ENCODE measurements at regions not wholly inside any gene's neighbourhood (a gene's known extent, or its start where the extent isn't known, plus 50 kb on each side); places are given as distances from the start of the nearest gene placed in this dataset.
"Not testable (repeated sequence)": the region's sequence is repeated elsewhere in the genome, so short reads cannot be mapped to it uniquely, and the experiment has no call there.

GRCh38 chrX:95956745-95957144 is 727.9 kb upstream of the DIAPH2 start:
- BruUV-seq (replicated peaks), result no TSS peak
- in situ Hi-C loops (cut with HindIII; ENCODE audit: extremely low pct_ligation_motif_present, low pct_unique_long_range_greater_than_20kb), result no loop called here
- WGBS (ENCODE audit: low lambda C conversion rate), result 4% methylated on average over 1 of the region's 1 CpG

DNA sequence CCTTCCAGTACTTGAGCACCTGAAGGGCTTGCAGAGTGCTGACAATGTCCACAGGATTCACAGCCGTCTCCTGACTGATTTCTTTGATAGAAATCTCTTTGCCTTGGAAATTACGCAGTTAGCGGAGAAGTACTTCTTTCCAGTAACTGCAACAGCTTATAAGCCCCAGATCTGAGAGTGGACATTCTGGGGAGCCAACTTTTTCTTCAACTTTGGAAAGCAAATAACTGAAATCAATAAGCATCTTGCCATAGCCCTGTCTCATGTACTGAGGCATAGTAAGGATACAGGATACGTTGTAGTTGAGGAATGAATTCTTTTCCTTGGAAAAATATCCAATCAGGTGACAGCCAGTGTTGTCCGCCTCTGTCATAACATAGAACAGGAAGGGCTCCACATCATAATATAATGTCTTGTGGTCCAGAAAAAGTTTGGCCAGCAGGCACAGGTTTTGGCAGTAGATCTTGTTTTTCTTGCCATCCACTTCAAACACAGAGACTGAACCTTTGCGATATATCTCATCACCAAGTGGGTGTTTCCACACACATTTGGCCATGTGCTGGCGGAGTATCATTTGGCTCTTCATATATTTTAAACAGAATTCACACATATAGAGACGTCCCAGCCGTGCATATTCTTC is 711.1 kb upstream of the DIAPH2 start:
- CTCF ChIA-PET (ENCODE audit: low intra/inter-chr PET ratio, low total read pairs); in situ Hi-C loops (cut with HindIII; ENCODE audit: extremely low pct_ligation_motif_present, low pct_unique_long_range_greater_than_20kb); BruUV-seq (replicated peaks); DNase-seq (ENCODE audit: low spot score); POLR2A ChIA-PET; H2AFZ ChIP-seq (ENCODE audit: low read length); H3K9ac ChIP-seq (ENCODE audit: insufficient read depth, low read depth, low read length); H4K20me1 ChIP-seq (ENCODE audit: insufficient read depth, low read length); intact Hi-C loops (cut with micrococcal nuclease; ENCODE audit: unreplicated experiment); H3K4me1 ChIP-seq (ENCODE audit: insufficient read depth, low read length); H3K4me2 ChIP-seq (ENCODE audit: low read depth, low read length); H3K27ac ChIP-seq (ENCODE audit: extremely low read length, insufficient read depth, low read length); ATAC-seq; H3K9me3 ChIP-seq (ENCODE audit: low read length); H3K4me3 ChIP-seq (replicated peaks in 1 of 3; ENCODE audit: insufficient read depth in 1 of 3, low read depth in 2 of 3, low read length in 3 of 3); H3K27me3 ChIP-seq (ENCODE audit: control insufficient read depth in 1 of 2, insufficient read depth in 2 of 2, low read length in 2 of 2); H3K36me3 ChIP-seq (replicated peaks in 1 of 2; ENCODE audit: control insufficient read depth in 1 of 2, insufficient read depth in 2 of 2, low read length in 2 of 2); H3K79me2 ChIP-seq (ENCODE audit: insufficient read depth, low read length): not testable (repeated sequence)
- WGBS (ENCODE audit: low lambda C conversion rate), result 27% methylated on average over 6 of the region's 9 CpGs
- peak; percentile 42 for FAIRE-seq

More at GRCh38 chrX:95956745-95957144, 727.9 kb upstream of the DIAPH2 start:
- DNase-seq (ENCODE audit: low spot score) (no peak), ATAC-seq (no peak), FAIRE-seq (no peak)
- ChIA-PET POLR2A (no interaction called here), CTCF (ENCODE audit: low intra/inter-chr PET ratio, low total read pairs) (no interaction called here)
- Histone ChIP-seq H2AFZ (ENCODE audit: low read length) (no peak overlapping the region), H3K36me3 (replicated peaks in 1 of 2; ENCODE audit: control insufficient read depth in 1 of 2, insufficient read depth in 2 of 2, low read length in 2 of 2) (no peaks in the 10 kb centered on the region), H3K79me2 (ENCODE audit: insufficient read depth, low read length) (no peaks in the 10 kb centered on the region), H3K4me1 (ENCODE audit: insufficient read depth, low read length) (no peaks in the 10 kb centered on the region), H3K4me2 (ENCODE audit: low read depth, low read length) (no peak overlapping the region), H3K27ac (ENCODE audit: extremely low read length, insufficient read depth, low read length) (no peak overlapping the region), H3K9ac (ENCODE audit: insufficient read depth, low read depth, low read length) (no peak overlapping the region), H3K4me3 (replicated peaks in 1 of 3; ENCODE audit: insufficient read depth in 1 of 3, low read depth in 2 of 3, low read length in 3 of 3) (no peak overlapping the region), H3K27me3 (ENCODE audit: control insufficient read depth in 1 of 2, insufficient read depth in 2 of 2, low read length in 2 of 2) (no peaks in the 10 kb centered on the region), H3K9me3 (ENCODE audit: low read length) (no peaks in the 10 kb centered on the region), H4K20me1 (ENCODE audit: insufficient read depth, low read length) (no peaks in the 10 kb centered on the region)
- intact Hi-C loops (cut with micrococcal nuclease; ENCODE audit: unreplicated experiment), result no loop called here
- TF ChIP-seq RFX5 (IDR thresholded peaks at IDR 0.05; ENCODE audit: low read depth, low read length) (no peak), HNRNPK (IDR thresholded peaks at IDR 0.05; ENCODE audit: low read depth, low read length, poor library complexity, severe bottlenecking) (no peak), ZNF234 (CRISPR knock-in tag; conservative IDR thresholded peaks at IDR 0.05) (no peak), POLR2AphosphoS2 (IDR thresholded peaks at IDR 0.05; ENCODE audit: low read depth, low read length) (no peak), MXI1 (IDR thresholded peaks at IDR 0.05; ENCODE audit: borderline replicate concordance, low read depth, low read length) (no peak), NPAS2 (CRISPR knock-in tag; IDR thresholded peaks at IDR 0.05; ENCODE audit: borderline replicate concordance) (no peak), SP5 (CRISPR knock-in tag; IDR thresholded peaks at IDR 0.05; ENCODE audit: borderline replicate concordance, low read depth) (no peak), FOXP1 (IDR thresholded peaks at IDR 0.05) (no peak), FOXP1 (CRISPR knock-in tag; IDR thresholded peaks at IDR 0.05) (no peak), PBX3 (CRISPR knock-in tag; IDR thresholded peaks at IDR 0.05; ENCODE audit: borderline replicate concordance) (no peak), SIN3B (IDR thresholded peaks at IDR 0.05; ENCODE audit: low read length) (no peak), CHCHD3 (CRISPR knock-in tag; IDR thresholded peaks at IDR 0.05) (no peak)

All from HepG2 (cell line).